Heart right ventricle (tissue), 16 donors: ENCODE measurements at regions not wholly inside any gene's neighbourhood (a gene's known extent, or its start where the extent isn't known, plus 50 kb on each side); places are given as distances from the start of the nearest gene placed in this dataset.
A peak's percentile ranks its signal among the peaks of the same experiment; 100 is the strongest.

Source experiments
- ATAC-seq, 8 donors: fragments of 200-7000 bp; cut with Tn5 transposase; one replicate each; pipeline ENCODE4 v1.9.1; 2020; ENCODE audit warnings: mild to moderate bottlenecking in 8 of 8, moderate library complexity in 8 of 8, moderate number of reproducible peaks in 1 of 8
- DNase-seq, 2 donors: peaks; one replicate each; pipeline ENCODE4 v3.0.0-alpha.2; 2020
- H3K27ac ChIP-seq, 10 donors: fragments of 200-600 bp; sonication (generic) in 2 of 10; one replicate each; pipeline versions ENCODE4 v1.5.0 to v1.8.0; 2020 to 2022; ENCODE audit warnings: mild to moderate bottlenecking in 3 of 10
- H3K27me3 ChIP-seq, 7 donors: fragments of 200-600 bp; one replicate each; pipeline ENCODE4 v1.8.0; 2021 to 2022; ENCODE audit warnings: mild to moderate bottlenecking in 2 of 7
- H3K36me3 ChIP-seq, 9 donors: fragments of 200-600 bp; sonication (generic) in 1 of 9; one replicate each; pipeline versions ENCODE4 v1.5.0 to v1.8.0; 2020 to 2022; ENCODE audit warnings: mild to moderate bottlenecking in 2 of 9
- H3K4me1 ChIP-seq, 9 donors: fragments of 200-600 bp; sonication (generic) in 1 of 9; one replicate each; pipeline versions ENCODE4 v1.5.0 to v1.8.0; 2020 to 2022; ENCODE audit warnings: mild to moderate bottlenecking in 4 of 9
- H3K4me3 ChIP-seq, 10 donors: fragments of 200-600 bp; sonication (generic) in 2 of 10; one replicate each; pipeline versions ENCODE4 v1.5.0 to v1.8.0; 2020 to 2022; ENCODE audit warnings: mild to moderate bottlenecking in 7 of 10, moderate library complexity in 2 of 10
- H3K9me3 ChIP-seq, 11 donors: fragments of 200-600 bp in 10 of 11; sonication (generic) in 2 of 11; one replicate each; pipeline versions ENCODE4 v1.5.0 to v1.8.0; 2013 to 2022; ENCODE audit warnings: mild to moderate bottlenecking in 2 of 11, control low read depth in 1 of 11, moderate library complexity in 1 of 11
- WGBS, 2 donors: extraction: QIAGEN DNeasy Blood & Tissue Kit; methylation state at CpG; one replicate each; pipeline ENCODE4 v1.1.7; 2013; ENCODE audit warnings: inconsistent platforms in 1 of 2; 5-methylcytosine and 5-hydroxymethylcytosine counted together
- intact Hi-C, 10 donors: fragments of 100-400 bp; cut with DNase I; formaldehyde crosslinking; loops; one replicate each; pipeline versions ENCODE4 v1.11.1 to v1.14.2; 2022
- TF ChIP-seq, protein P1 (sequence below), 9 donors: fragments of 200-600 bp; sonication (generic) in 2 of 9; IDR thresholded peaks; one replicate each; pipeline versions ENCODE4 v1.5.0 to v1.8.0; 2021 to 2022; ENCODE audit warnings: antibody characterized with exemption in 9 of 9, mild to moderate bottlenecking in 5 of 9, moderate library complexity in 1 of 9
- donor health status: Arrhythmogenic right ventricular cardiomyopathy.
- donor health status: ischemic (EF 13 %, LVEDD 7.1; RV severe dilation, severe dysfunction).
- donor health status: healthy with polysubstance abuse.
- donor health status: DM: no; HTN: yes; CAD: no.
- donor health status: DM: no; HTN: no; CAD: no.
- donor health status: ischemic (EF 25% LVEDD 6.9; RV normal size, moderate dysfunction).
- donor health status: ischemic (EF 25% LVEDD 5.7; RV mildly dilated, moderate dysfunction).
- donor health status: healthy.
- donor health status: DM: yes; HTN: yes; CAD: no.
- donor health status: Ischemic cardiomyopathy.
- donor health status: ischemic (EF 35%, LVEDD 5.7; RV mildly dilated, moderate dysfunction).
- donor health status: nonischemic (EF 11% LVEDD 7.7; RV severe dilation, severe dysfunction).
- donor health status: DM: yes; HTN: yes; CAD: no.
- donor health status: PGD.
- donor health status: ischemic (EF 29% LVEDD 5.4; RV normal size, mild dysfunction).
- donor health status: nonischemic (EF 23%, LVEDD 6.1; RV moderate dilation, normal function).

DNA sequence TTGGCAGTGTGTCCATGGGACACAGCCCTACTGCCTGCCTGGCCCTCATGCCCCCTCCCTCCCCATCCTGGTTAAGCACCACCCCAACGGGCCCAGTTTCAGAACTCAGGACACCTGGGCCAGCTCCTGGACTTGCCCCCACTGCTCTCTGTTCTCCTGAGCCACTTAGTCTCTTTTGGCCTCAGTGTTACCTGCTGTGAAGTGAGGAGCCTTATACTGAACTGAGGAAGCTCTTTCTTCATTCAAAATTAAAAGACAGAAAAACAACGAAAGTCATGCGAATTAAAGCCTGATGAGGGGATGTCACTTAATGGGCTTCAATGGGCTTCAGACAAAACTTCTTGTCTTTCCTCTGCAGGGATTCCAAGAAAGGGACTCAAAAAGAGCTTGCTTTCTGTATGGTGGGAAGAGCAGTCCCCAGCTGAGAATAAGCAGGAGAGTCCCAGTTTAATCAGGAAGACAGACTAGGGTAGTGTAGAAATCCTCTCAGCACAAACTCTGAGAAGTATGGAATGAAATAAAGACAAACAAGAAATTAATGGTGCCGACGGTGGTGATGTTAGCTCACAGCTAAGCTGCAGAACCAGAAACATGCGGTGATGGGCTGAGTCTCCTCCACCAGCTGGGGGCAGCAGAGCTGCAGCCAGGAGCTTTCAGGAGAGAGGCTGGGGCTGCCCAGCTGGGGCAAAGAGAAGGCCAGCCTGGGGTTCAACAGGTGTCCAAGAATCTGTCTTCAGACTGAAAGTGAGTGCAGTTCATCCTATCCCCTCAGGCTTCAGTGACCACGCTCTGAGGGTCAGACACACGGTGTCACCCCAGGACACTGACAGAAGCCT lies 101.0 kb downstream of the GGTLC2 start:
- Histone ChIP-seq H3K4me3 (no peak overlapping the region), H3K27ac (no peak overlapping the region), H3K27me3 (peaks cover 0 to 55% (median 37%) of the 10 kb centered on the region in 7 donors), H3K4me1 (no peaks in the 10 kb centered on the region), H3K9me3 (no peaks in the 10 kb centered on the region), H3K36me3 (no peaks in the 10 kb centered on the region)
- WGBS, 2 donors = 50 to 51% methylated on average over 8 of the region's 8 CpGs
- DNase-seq (no peak), ATAC-seq (peak in 1 of 8 donors; percentile 36)
- TF ChIP-seq, protein P1, sequence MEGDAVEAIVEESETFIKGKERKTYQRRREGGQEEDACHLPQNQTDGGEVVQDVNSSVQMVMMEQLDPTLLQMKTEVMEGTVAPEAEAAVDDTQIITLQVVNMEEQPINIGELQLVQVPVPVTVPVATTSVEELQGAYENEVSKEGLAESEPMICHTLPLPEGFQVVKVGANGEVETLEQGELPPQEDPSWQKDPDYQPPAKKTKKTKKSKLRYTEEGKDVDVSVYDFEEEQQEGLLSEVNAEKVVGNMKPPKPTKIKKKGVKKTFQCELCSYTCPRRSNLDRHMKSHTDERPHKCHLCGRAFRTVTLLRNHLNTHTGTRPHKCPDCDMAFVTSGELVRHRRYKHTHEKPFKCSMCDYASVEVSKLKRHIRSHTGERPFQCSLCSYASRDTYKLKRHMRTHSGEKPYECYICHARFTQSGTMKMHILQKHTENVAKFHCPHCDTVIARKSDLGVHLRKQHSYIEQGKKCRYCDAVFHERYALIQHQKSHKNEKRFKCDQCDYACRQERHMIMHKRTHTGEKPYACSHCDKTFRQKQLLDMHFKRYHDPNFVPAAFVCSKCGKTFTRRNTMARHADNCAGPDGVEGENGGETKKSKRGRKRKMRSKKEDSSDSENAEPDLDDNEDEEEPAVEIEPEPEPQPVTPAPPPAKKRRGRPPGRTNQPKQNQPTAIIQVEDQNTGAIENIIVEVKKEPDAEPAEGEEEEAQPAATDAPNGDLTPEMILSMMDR (IDR thresholded peaks at IDR 0.05) = peak in 7 of 9 donors; percentile 41 to 75 (median 51)
- intact Hi-C loops = no loop called here

DNA sequence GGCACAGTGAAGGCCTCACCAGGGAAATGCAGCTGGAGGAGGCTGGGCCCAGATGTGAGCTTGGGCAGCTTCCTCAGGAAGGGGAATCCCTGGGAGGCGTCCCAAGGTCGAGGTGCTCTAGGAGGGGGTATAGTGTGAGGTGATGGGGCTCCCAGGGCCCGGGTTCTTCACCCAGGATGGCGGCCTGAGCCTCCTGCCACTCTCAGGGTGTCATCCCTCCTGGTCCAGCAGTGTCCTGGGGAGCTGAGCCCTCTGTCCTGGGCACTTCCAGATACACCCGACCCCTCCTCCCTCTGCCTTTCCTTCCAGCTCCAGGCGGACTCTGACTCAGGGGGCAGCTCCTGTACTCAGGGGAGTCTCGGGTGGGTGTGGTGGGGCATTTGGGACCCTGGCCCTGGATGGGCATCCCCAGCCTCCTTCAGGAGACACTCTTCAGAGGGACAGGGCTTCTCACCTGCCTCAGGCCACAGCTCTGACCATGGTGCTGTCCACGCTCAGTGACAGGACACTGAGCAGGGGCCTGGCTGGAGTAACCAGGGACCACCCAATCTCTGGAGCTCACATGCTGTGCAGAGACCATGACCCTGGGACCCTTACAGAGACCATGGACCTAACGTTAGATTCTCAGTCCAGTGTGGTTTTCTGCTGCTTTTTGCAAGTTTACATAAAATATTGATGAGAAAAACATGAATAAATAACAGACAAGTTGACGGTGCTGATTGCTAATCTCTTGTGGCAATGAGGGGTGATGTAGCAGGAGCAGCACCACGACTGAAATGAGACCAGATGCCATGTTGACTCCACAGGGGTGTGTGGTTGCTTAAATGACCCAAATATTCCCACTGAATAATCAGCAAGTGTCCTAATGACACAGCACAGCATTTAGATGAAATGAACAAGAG lies 101.9 kb downstream of the GGTLC2 start:
- TF ChIP-seq, protein P1 (IDR thresholded peaks at IDR 0.05) = no peak
- Histone ChIP-seq H3K4me3 (no peak overlapping the region), H3K27me3 (peaks cover 0 to 46% (median 35%) of the 10 kb centered on the region in 7 donors), H3K4me1 (no peaks in the 10 kb centered on the region), H3K36me3 (no peaks in the 10 kb centered on the region), H3K27ac (no peak overlapping the region), H3K9me3 (no peaks in the 10 kb centered on the region)
- intact Hi-C loops = no loop called here
- ATAC-seq (peak in 2 of 8 donors; percentile 8 to 30), DNase-seq (no peak)
- 68 to 71% methylated on average over 11 of the region's 11 CpGs for WGBS, 2 donors

DNA sequence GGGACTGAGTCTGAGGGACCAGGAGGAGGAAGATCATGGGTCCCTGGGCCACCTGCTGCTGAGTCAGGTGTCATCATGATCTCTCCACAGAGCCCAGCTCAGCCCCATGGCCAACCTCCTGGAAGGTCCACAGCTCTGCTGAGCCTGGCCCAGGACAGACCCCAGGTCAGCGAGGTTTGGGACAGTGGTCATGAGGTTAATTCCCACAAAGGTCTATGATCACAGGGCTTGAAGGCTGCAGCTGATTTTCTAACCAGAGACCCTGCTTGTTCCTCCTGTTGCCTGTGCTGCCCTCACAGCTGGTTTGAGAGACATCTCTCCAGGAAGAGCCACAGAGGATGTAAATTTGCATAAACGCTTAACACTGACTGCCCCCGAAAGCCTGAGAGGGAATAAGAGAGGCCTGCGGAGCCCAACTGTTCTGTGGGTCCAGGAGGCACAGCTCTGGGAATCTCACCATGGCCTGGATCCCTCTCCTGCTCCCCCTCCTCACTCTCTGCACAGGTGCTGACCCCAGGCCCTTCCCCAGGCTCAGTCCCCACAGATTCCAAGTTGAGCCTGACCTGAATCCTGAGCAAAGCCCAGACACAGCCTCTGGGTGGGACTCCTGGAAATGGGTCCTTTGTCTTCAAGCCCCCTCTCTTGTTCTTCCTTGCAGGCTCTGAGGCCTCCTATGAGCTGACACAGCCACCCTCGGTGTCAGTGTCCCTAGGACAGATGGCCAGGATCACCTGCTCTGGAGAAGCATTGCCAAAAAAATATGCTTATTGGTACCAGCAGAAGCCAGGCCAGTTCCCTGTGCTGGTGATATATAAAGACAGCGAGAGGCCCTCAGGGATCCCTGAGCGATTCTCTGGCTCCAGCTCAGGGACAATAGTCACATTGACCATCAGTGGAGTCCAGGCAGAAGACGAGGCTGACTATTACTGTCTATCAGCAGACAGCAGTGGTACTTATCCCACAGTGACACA lies 102.8 kb downstream of the GGTLC2 start:
- TF ChIP-seq, protein P1 (IDR thresholded peaks at IDR 0.05) = no peak
- H3K9me3 ChIP-seq = no peaks in the 10 kb centered on the region
- ATAC-seq = no peak
- H3K27me3 ChIP-seq = peaks cover 0 to 37% (median 27%) of the 10 kb centered on the region in 7 donors
- 59 to 69% methylated on average over 8 of the region's 8 CpGs for WGBS, 2 donors
- DNase-seq = no peak
- no peaks in the 10 kb centered on the region for H3K36me3 ChIP-seq
- intact Hi-C loops = no loop called here
- H3K4me3 ChIP-seq = no peak overlapping the region
- H3K4me1 ChIP-seq = no peaks in the 10 kb centered on the region
- H3K27ac ChIP-seq = no peak overlapping the region
